ENCODE measurements at regions not wholly inside any gene's neighbourhood (a gene's known extent, or its start where the extent isn't known, plus 50 kb on each side); places are given as distances from the start of the nearest gene placed in this dataset.

- TF ChIP-seq IRF5 (IDR thresholded peaks at IDR 0.05; ENCODE audit: borderline replicate concordance) (no peak), NFYB (IDR thresholded peaks at IDR 0.05; ENCODE audit: insufficient read depth, low read depth, low read length) (no peak), CBX3 (IDR thresholded peaks at IDR 0.05; ENCODE audit: borderline replicate concordance, low read depth) (no peak), EGR1 (IDR thresholded peaks at IDR 0.05; ENCODE audit: borderline replicate concordance in 1 of 2, low read depth in 2 of 2, low read length in 2 of 2) (no peak), ATF7 (IDR thresholded peaks at IDR 0.05; ENCODE audit: low read depth) (no peak), NFIC (IDR thresholded peaks at IDR 0.05; ENCODE audit: low read depth, low read length) (no peak)
Observed at GRCh38 chr2:52336951-52337350, 1305.0 kb upstream of the NRXN1 start (continued).

- in situ Hi-C loops (cut with MboI) (no loop called here), intact Hi-C loops (cut with micrococcal nuclease; ENCODE audit: unreplicated experiment) (no loop called here)
- FAIRE-seq (no peak), DNase-seq (ENCODE audit: low read depth, low spot score) (no peak), ATAC-seq (no peak)
- TF ChIP-seq EP300 (IDR thresholded peaks at IDR 0.05; ENCODE audit: borderline replicate concordance in 1 of 2, control insufficient read depth in 1 of 2, low read depth in 2 of 2, low read length in 2 of 2) = no peak
- Histone ChIP-seq H3K4me3 (no peak overlapping the region), H3K27ac (ENCODE audit: control insufficient read depth, insufficient read depth) (no peak overlapping the region), H3K4me2 (ENCODE audit: control insufficient read depth, insufficient read depth) (no peak overlapping the region), H3K9ac (ENCODE audit: control insufficient read depth, insufficient read depth, low read length) (no peak overlapping the region), H3K4me1 (ENCODE audit: control insufficient read depth, insufficient read depth, low read length) (no peaks in the 10 kb centered on the region), H4K20me1 (ENCODE audit: control insufficient read depth, insufficient read depth) (no peaks in the 10 kb centered on the region), H3K27me3 (replicated peaks in 1 of 2; ENCODE audit: control insufficient read depth in 2 of 2, insufficient read depth in 2 of 2, low read length in 1 of 2) (no peaks in the 10 kb centered on the region), H3K79me2 (ENCODE audit: control insufficient read depth, insufficient read depth, low read length) (no peaks in the 10 kb centered on the region), H3K36me3 (ENCODE audit: control insufficient read depth in 2 of 2, insufficient read depth in 2 of 2, low read length in 1 of 2) (no peaks in the 10 kb centered on the region), H2AFZ (ENCODE audit: control insufficient read depth, low read depth, low read length) (no peak overlapping the region), H3K9me3 (replicated peaks; ENCODE audit: control insufficient read depth, insufficient read depth, low read length) (no peaks in the 10 kb centered on the region)
- no TSS peak for BruUV-seq (replicated peaks)
- ChIA-PET RAD21 (ENCODE audit: unreplicated experiment) (no interaction called here), CTCF (no interaction called here), SMC1A (ENCODE audit: uncharacterized antibody, unreplicated experiment) (no interaction called here), POLR2A (no interaction called here)
- WGBS (ENCODE audit: insufficient coverage, insufficient replicate concordance, low lambda C conversion rate, missing lambda C conversion rate) = 0% methylated on average over 1 of the region's 1 CpG
Observed at GRCh38 chr2:52335727-52336126, 1303.8 kb upstream of the NRXN1 start.
